ENCODE measurements at regions not wholly inside any gene's neighbourhood (a gene's known extent, or its start where the extent isn't known, plus 50 kb on each side); places are given as distances from the start of the nearest gene placed in this dataset.

- CTCF ChIA-PET = no interaction called here
- Histone ChIP-seq H3K36me3 (ENCODE audit: low read depth) (no peaks in the 10 kb centered on the region), H3F3A (ENCODE audit: insufficient read depth, low read depth) (no peaks in the 10 kb centered on the region), H3K27ac (no peak overlapping the region), H3K4me3 (no peak overlapping the region), H2AFZ (no peak overlapping the region), H4K20me1 (ENCODE audit: insufficient read depth) (no peaks in the 10 kb centered on the region), H3K9me3 (ENCODE audit: insufficient read depth, low read depth) (no peaks in the 10 kb centered on the region), H3K9me2 (ENCODE audit: insufficient read depth) (no peaks in the 10 kb centered on the region), H3K79me2 (ENCODE audit: low read depth) (no peaks in the 10 kb centered on the region), H3K4me1 (replicated peaks; ENCODE audit: insufficient read depth) (no peaks in the 10 kb centered on the region), H3K4me2 (no peak overlapping the region), H3K27me3 (ENCODE audit: insufficient read depth, low read depth) (no peaks in the 10 kb centered on the region)
- TF ChIP-seq EZH2 (IDR thresholded peaks at IDR 0.05; ENCODE audit: low read depth) (no peak), CTCF (conservative IDR thresholded peaks at IDR 0.05) (no peak)
- BruUV-seq (replicated peaks) = no TSS peak
- intact Hi-C loops (cut with micrococcal nuclease; ENCODE audit: unreplicated experiment) = no loop called here
- DNase-seq = no peak
- POLR2A ChIA-PET (ENCODE audit: unreplicated experiment) = no interaction called here
These were observed 187.5 kb upstream of the ANK2 start for GRCh38 chr4:112861691-112862674.

- no peaks in the 10 kb centered on the region for H3F3A ChIP-seq (ENCODE audit: insufficient read depth, low read depth)
- no TSS peak for BruUV-seq (replicated peaks)
- TF ChIP-seq CTCF (conservative IDR thresholded peaks at IDR 0.05) (no peak), EZH2 (IDR thresholded peaks at IDR 0.05; ENCODE audit: low read depth) (no peak)
These were observed 184.0 kb upstream of the ANK2 start for GRCh38 chr4:112865443-112865842.

GRCh38 chr4:112876316-112876715, 173.1 kb upstream of the ANK2 start:
- TF ChIP-seq CTCF (conservative IDR thresholded peaks at IDR 0.05) (no peak), EZH2 (IDR thresholded peaks at IDR 0.05; ENCODE audit: low read depth) (no peak)
- Histone ChIP-seq H3K27me3 (ENCODE audit: insufficient read depth, low read depth) (no peaks in the 10 kb centered on the region), H3K4me2 (no peak overlapping the region), H3K27ac (no peak overlapping the region), H4K20me1 (ENCODE audit: insufficient read depth) (no peaks in the 10 kb centered on the region), H3K9me3 (ENCODE audit: insufficient read depth, low read depth) (no peaks in the 10 kb centered on the region), H3K36me3 (ENCODE audit: low read depth) (no peaks in the 10 kb centered on the region), H3K4me1 (replicated peaks; ENCODE audit: insufficient read depth) (no peaks in the 10 kb centered on the region), H2AFZ (no peak overlapping the region), H3F3A (ENCODE audit: insufficient read depth, low read depth) (no peaks in the 10 kb centered on the region), H3K9me2 (ENCODE audit: insufficient read depth) (no peaks in the 10 kb centered on the region), H3K4me3 (no peak overlapping the region), H3K79me2 (ENCODE audit: low read depth) (no peaks in the 10 kb centered on the region)
- intact Hi-C loops (cut with micrococcal nuclease; ENCODE audit: unreplicated experiment) = no loop called here
- no TSS peak for BruUV-seq (replicated peaks)
- CTCF ChIA-PET = no interaction called here
- POLR2A ChIA-PET (ENCODE audit: unreplicated experiment) = no interaction called here
- no peak for DNase-seq

More at GRCh38 chr4:112865443-112865842, 184.0 kb upstream of the ANK2 start:
- Histone ChIP-seq H3K4me3 (no peak overlapping the region), H3K27me3 (ENCODE audit: insufficient read depth, low read depth) (no peaks in the 10 kb centered on the region), H3K9me3 (ENCODE audit: insufficient read depth, low read depth) (no peaks in the 10 kb centered on the region), H3K79me2 (ENCODE audit: low read depth) (no peaks in the 10 kb centered on the region), H3K4me1 (replicated peaks; ENCODE audit: insufficient read depth) (no peaks in the 10 kb centered on the region), H3K36me3 (ENCODE audit: low read depth) (no peaks in the 10 kb centered on the region), H3K4me2 (no peak overlapping the region), H3K27ac (no peak overlapping the region), H3K9me2 (ENCODE audit: insufficient read depth) (no peaks in the 10 kb centered on the region), H2AFZ (no peak overlapping the region), H4K20me1 (ENCODE audit: insufficient read depth) (no peaks in the 10 kb centered on the region)
- ChIA-PET CTCF (no interaction called here), POLR2A (ENCODE audit: unreplicated experiment) (no interaction called here)
- no peak for DNase-seq
- intact Hi-C loops (cut with micrococcal nuclease; ENCODE audit: unreplicated experiment) = no loop called here
